H1 (cell line): ENCODE measurements at regions not wholly inside any gene's neighbourhood (a gene's known extent, or its start where the extent isn't known, plus 50 kb on each side); places are given as distances from the start of the nearest gene placed in this dataset.
A peak's percentile ranks its signal among the peaks of the same experiment; 100 is the strongest.

Experiments
- CTCF ChIA-PET: fragments of 300-600 bp; sonication (Branson Sonifier 250); formaldehyde crosslinking; loops from one replicate; lab custom pipeline; 2021; ENCODE audit not compliant: partially characterized antibody; lab: Charles Lee
- POLR2A ChIA-PET: fragments of 300-600 bp; sonication (Branson Sonifier 250); formaldehyde crosslinking; loops from one replicate; lab custom pipeline; 2021; ENCODE audit warnings: inconsistent platforms; ENCODE audit not compliant: partially characterized antibody; lab: Charles Lee
- DNase-seq, 2 experiments: peaks; one replicate each; pipeline versions ENCODE4 v3.0.0 to v3.0.0-alpha.2; 2010 to 2022; ENCODE audit warnings: low spot score in 2 of 2, low read depth in 1 of 2, mixed read lengths in 1 of 2
- FAIRE-seq: peaks from 2 replicates; lab custom pipeline; 2011; peaks lifted over from hg19 to GRCh38; lab: Jason Lieb, UNC
- H2AFZ ChIP-seq: 2 replicates; pipeline ENCODE4 v1.8.1; 2012; ENCODE audit warnings: low read length, inconsistent platforms
- H2AK5ac ChIP-seq: 2 replicates; pipeline ENCODE4 v1.6.1; 2013; ENCODE audit warnings: low read depth, low read length
- H2BK120ac ChIP-seq: replicated peaks from 2 replicates; pipeline ENCODE3; 2013; ENCODE audit warnings: low read depth, low read length, inconsistent platforms
- H2BK12ac ChIP-seq: 2 replicates; pipeline ENCODE4 v1.6.1; 2013; ENCODE audit warnings: low read depth, low read length
- H2BK15ac ChIP-seq: 2 replicates; pipeline ENCODE4 v1.6.1; 2013; ENCODE audit warnings: low read length
- H2BK20ac ChIP-seq: 2 replicates; pipeline ENCODE4 v1.6.1; 2013; ENCODE audit warnings: low read length
- H2BK5ac ChIP-seq: 2 replicates; pipeline ENCODE4 v1.6.1; 2013; ENCODE audit warnings: low read depth, low read length
- H3K14ac ChIP-seq: 2 replicates; pipeline ENCODE4 v1.6.1; 2013; ENCODE audit warnings: inconsistent platforms; ENCODE audit not compliant: insufficient read length
- H3K18ac ChIP-seq: 2 replicates; pipeline ENCODE4 v1.6.1; 2013; ENCODE audit warnings: low read length; ENCODE audit errors: extremely low read depth
- H3K23ac ChIP-seq: 2 replicates; pipeline ENCODE4 v1.6.1; 2013; ENCODE audit warnings: inconsistent platforms; ENCODE audit not compliant: insufficient read length
- H3K23me2 ChIP-seq: 2 replicates; pipeline ENCODE4 v1.6.1; 2013; ENCODE audit warnings: low read depth, low read length
- H3K27ac ChIP-seq: 2 replicates; pipeline ENCODE4 v1.6.1; 2011; ENCODE audit warnings: low read depth, low read length, inconsistent platforms
- H3K27me3 ChIP-seq, 4 experiments: replicated peaks in 1 of 4; 1 replicate in 1 of 4; 2 replicates in 3 of 4; pipeline versions ENCODE4 v1.6.1 to v1.8.1; 2011 to 2013; ENCODE audit warnings: low read length in 3 of 4, mild to moderate bottlenecking in 3 of 4, inconsistent platforms in 2 of 4, mixed read lengths in 2 of 4, moderate library complexity in 1 of 4; ENCODE audit not compliant: control insufficient read depth in 3 of 4, insufficient read depth in 3 of 4; ENCODE audit errors: extremely low read depth in 1 of 4
- H3K36me3 ChIP-seq, 4 experiments: 2 replicates each; pipeline versions ENCODE4 v1.6.1 to v1.8.1; 2011 to 2013; ENCODE audit warnings: mild to moderate bottlenecking in 4 of 4, low read length in 3 of 4, moderate library complexity in 2 of 4, control low read depth in 1 of 4, inconsistent platforms in 1 of 4; ENCODE audit not compliant: insufficient read depth in 4 of 4, control insufficient read depth in 2 of 4
- H3K4ac ChIP-seq: replicated peaks from 2 replicates; pipeline ENCODE3; 2013; ENCODE audit warnings: low read length, low read depth, mixed read lengths, inconsistent platforms; ENCODE audit not compliant: insufficient read length
- H3K4me1 ChIP-seq, 4 experiments: replicated peaks in 1 of 4; 1 replicate in 1 of 4; 2 replicates in 3 of 4; pipeline versions ENCODE4 v1.6.1 to v1.8.1; 2011 to 2013; ENCODE audit warnings: low read length in 3 of 4, inconsistent platforms in 2 of 4, mixed read lengths in 1 of 4; ENCODE audit not compliant: insufficient read depth in 4 of 4, control insufficient read depth in 3 of 4
- H3K4me2 ChIP-seq, 2 experiments: 2 replicates each; pipeline versions ENCODE4 v1.6.1 to v1.8.1; 2011 to 2013; ENCODE audit warnings: low read depth in 2 of 2, low read length in 2 of 2, control low read depth in 1 of 2, inconsistent platforms in 1 of 2, mild to moderate bottlenecking in 1 of 2; ENCODE audit not compliant: insufficient read depth in 1 of 2
- H3K4me3 ChIP-seq, 4 experiments: fragments of 200-600, 300-600 bp in 1 of 4; sonication (generic), shearing (Covaris generic), sonication (Bioruptor Twin) in 1 of 4; 2 replicates each; pipeline versions ENCODE4 v1.5.1 to v1.8.1; 2011 to 2016; ENCODE audit warnings: low read length in 4 of 4, low read depth in 3 of 4, control low read depth in 2 of 4, inconsistent platforms in 2 of 4, mild to moderate bottlenecking in 2 of 4, mixed read lengths in 1 of 4, moderate library complexity in 1 of 4; ENCODE audit not compliant: insufficient read depth in 2 of 4; ENCODE audit errors: extremely low read depth in 1 of 4
- H3K56ac ChIP-seq: replicated peaks from 2 replicates; pipeline ENCODE3; 2013; ENCODE audit warnings: low read depth, mild to moderate bottlenecking, mixed read lengths, low read length, inconsistent platforms; ENCODE audit not compliant: insufficient read length
- H3K79me1 ChIP-seq: 2 replicates; pipeline ENCODE4 v1.6.1; 2013; ENCODE audit warnings: low read depth, low read length, control low read depth
- H3K79me2 ChIP-seq, 2 experiments: 2 replicates each; pipeline versions ENCODE4 v1.6.1 to v1.8.1; 2012 to 2013; ENCODE audit warnings: low read length in 2 of 2, mild to moderate bottlenecking in 2 of 2, inconsistent platforms in 1 of 2; ENCODE audit not compliant: insufficient read depth in 2 of 2, control insufficient read depth in 1 of 2
- H3K9ac ChIP-seq, 4 experiments: replicated peaks in 1 of 4; 1 replicate in 1 of 4; 2 replicates in 3 of 4; pipeline versions ENCODE4 v1.6.1 to v1.8.1; 2011 to 2013; ENCODE audit warnings: low read depth in 3 of 4, low read length in 3 of 4, control low read depth in 2 of 4, mild to moderate bottlenecking in 2 of 4, moderate library complexity in 2 of 4, inconsistent platforms in 1 of 4; ENCODE audit errors: extremely low read depth in 1 of 4
- H3K9me3 ChIP-seq, 2 experiments: 2 replicates each; pipeline versions ENCODE4 v1.6.1 to v1.8.1; 2012 to 2013; ENCODE audit warnings: mild to moderate bottlenecking in 2 of 2, moderate library complexity in 2 of 2, control low read depth in 1 of 2, inconsistent platforms in 1 of 2, low read depth in 1 of 2, low read length in 1 of 2, mixed read lengths in 1 of 2; ENCODE audit not compliant: insufficient read depth in 2 of 2
- H4K20me1 ChIP-seq, 2 experiments: replicated peaks in 1 of 2; 2 replicates each; pipeline versions ENCODE3 to v1.8.1; 2011 to 2013; ENCODE audit warnings: inconsistent platforms in 2 of 2, low read length in 2 of 2, mild to moderate bottlenecking in 1 of 2; ENCODE audit not compliant: insufficient read depth in 2 of 2, control insufficient read depth in 1 of 2
- H4K5ac ChIP-seq: 2 replicates; pipeline ENCODE4 v1.6.1; 2013; ENCODE audit warnings: low read length, low read depth, mixed read lengths, inconsistent platforms; ENCODE audit not compliant: insufficient read length
- H4K8ac ChIP-seq: 2 replicates; pipeline ENCODE4 v1.8.0; 2013; ENCODE audit warnings: mild to moderate bottlenecking, moderate library complexity, low read length, inconsistent platforms; ENCODE audit not compliant: insufficient read depth; ENCODE audit errors: extremely low read depth
- H4K91ac ChIP-seq: replicated peaks from 2 replicates; pipeline ENCODE3; 2013; ENCODE audit warnings: low read length, mixed read lengths, inconsistent platforms; ENCODE audit not compliant: insufficient read length
- BCL11A ChIP-seq, 2 experiments: IDR thresholded peaks; one replicate each; pipeline ENCODE4 v1.6.1; 2011; ENCODE audit warnings: low read depth in 2 of 2, low read length in 2 of 2, mild to moderate bottlenecking in 2 of 2
- CREB1 ChIP-seq: IDR thresholded peaks from 2 replicates; pipeline ENCODE4 v1.6.1; 2012; ENCODE audit warnings: inconsistent platforms
- NRF1 ChIP-seq: IDR thresholded peaks from 2 replicates; pipeline ENCODE4 v1.6.1; 2011; ENCODE audit warnings: mild to moderate bottlenecking, low read depth, low read length, improper control_type of control experiment
- PHF8 ChIP-seq: fragments of 200-600 bp; sonication (generic); conservative IDR thresholded peaks from 2 replicates; pipeline ENCODE4 v1.7.1; 2012; ENCODE audit warnings: low read depth, mild to moderate bottlenecking, inconsistent platforms, low read length, moderate library complexity
- RAD21 ChIP-seq, 2 experiments: IDR thresholded peaks in 1 of 2; conservative IDR thresholded peaks in 1 of 2; 2 replicates each; pipeline ENCODE4 v1.6.1; 2011; ENCODE audit warnings: low read depth in 2 of 2, low read length in 2 of 2, improper control_type of control experiment in 1 of 2, inconsistent platforms in 1 of 2, mild to moderate bottlenecking in 1 of 2, moderate library complexity in 1 of 2
- RBBP5 ChIP-seq: IDR thresholded peaks from 2 replicates; pipeline ENCODE4 v1.7.1; 2012; ENCODE audit warnings: low read depth, mild to moderate bottlenecking, inconsistent platforms, low read length, moderate library complexity, borderline replicate concordance
- SP2 ChIP-seq: IDR thresholded peaks from 2 replicates; pipeline ENCODE4 v1.6.1; 2012; ENCODE audit warnings: mild to moderate bottlenecking, low read length, inconsistent platforms
- WGBS, 2 experiments: shearing (Covaris generic) in 1 of 2; methylation state at CpG; one replicate each; pipeline versions ENCODE4 v1.1.6 to v1.1.7; 2013 to 2015; ENCODE audit warnings: low lambda C conversion rate in 2 of 2, mixed read lengths in 2 of 2, inconsistent platforms in 1 of 2, low coverage in 1 of 2, missing lambda C conversion rate in 1 of 2; ENCODE audit not compliant: insufficient replicate concordance in 2 of 2, insufficient coverage in 1 of 2, insufficient read length in 1 of 2; ENCODE audit errors: extremely low coverage in 1 of 2, missing lambda C conversion rate in 1 of 2; 5-methylcytosine and 5-hydroxymethylcytosine counted together
- TF ChIP-seq, protein P1 (sequence below): IDR thresholded peaks from 2 replicates; pipeline ENCODE4 v1.6.1; 2011; ENCODE audit warnings: low read length, improper control_type of control experiment

DNA sequence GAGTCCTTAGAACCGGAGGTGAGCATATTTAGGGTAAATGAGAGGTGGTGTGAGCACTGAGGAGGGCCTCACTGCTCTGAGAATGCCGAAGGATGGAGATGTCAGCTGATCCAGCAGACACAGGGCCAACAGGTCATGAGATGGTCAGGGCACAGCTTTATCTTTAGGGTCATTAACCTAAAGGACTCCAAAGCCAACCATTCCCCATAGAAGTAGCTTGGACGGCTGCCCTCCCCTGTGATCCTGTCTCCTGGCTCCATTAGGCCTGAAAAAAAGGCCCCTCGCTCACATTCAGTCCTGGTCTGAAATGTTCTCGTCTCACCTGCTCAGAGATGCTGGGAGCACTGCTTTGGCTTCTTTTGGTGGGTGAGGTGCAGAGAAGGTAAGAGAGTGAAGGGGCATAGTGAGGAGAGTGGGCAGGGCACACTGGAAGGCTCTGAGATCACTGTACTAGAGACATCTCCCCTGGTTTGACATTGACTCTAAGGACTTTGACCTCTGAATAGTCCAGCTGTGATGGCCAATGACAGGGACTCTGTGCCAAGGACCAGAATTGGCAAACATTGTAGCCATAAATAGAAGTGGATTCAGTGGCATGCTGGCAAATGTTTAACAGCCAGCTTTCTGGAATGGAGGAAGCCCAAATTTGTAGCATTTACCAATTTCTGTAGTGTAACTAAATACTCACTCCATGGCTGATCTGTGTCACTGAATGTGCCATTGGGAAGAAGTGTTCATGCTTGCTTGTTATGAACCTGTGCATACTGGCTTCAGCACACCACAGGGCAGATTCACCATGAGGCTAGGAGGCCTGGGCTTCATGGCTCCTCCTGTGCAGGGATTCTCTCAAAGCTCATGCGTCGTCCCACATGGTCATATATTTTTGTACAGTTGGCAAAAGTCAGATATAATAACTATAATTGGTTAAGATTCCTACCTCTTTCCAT is 76.2 kb upstream of the MRPS22 start:
- no peaks in the 10 kb centered on the region for H3K79me2 ChIP-seq
- no peak overlapping the region for H3K4ac ChIP-seq
- H3K14ac ChIP-seq, result no peak overlapping the region
- no peak overlapping the region for H4K91ac ChIP-seq
- POLR2A ChIA-PET, result no interaction called here
- TF ChIP-seq BCL11A (IDR thresholded peaks at IDR 0.05; ENCODE audit: low read depth in 2 of 2, low read length in 2 of 2) (no peak), NRF1 (no peak), CREB1 (no peak), RAD21 (IDR thresholded peaks at IDR 0.05 in 1 of 2, conservative IDR thresholded peaks at IDR 0.05 in 1 of 2; ENCODE audit: low read depth in 2 of 2, low read length in 2 of 2) (no peak), PHF8 (no peak), SP2 (no peak), RBBP5 (no peak)
- TF ChIP-seq, protein P1, sequence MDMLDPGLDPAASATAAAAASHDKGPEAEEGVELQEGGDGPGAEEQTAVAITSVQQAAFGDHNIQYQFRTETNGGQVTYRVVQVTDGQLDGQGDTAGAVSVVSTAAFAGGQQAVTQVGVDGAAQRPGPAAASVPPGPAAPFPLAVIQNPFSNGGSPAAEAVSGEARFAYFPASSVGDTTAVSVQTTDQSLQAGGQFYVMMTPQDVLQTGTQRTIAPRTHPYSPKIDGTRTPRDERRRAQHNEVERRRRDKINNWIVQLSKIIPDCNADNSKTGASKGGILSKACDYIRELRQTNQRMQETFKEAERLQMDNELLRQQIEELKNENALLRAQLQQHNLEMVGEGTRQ, result no peak
- peak in 1 of 2 experiments; percentile 6 for DNase-seq
- H3K27ac ChIP-seq, result no peak overlapping the region
- no peaks in the 10 kb centered on the region for H3K79me1 ChIP-seq
- CTCF ChIA-PET, result interaction anchor here (1.1 kb wide), 1 partner anchor 52 kb away, joined by 3 read pairs; no protein-coding TSS in a partner anchor
- H2BK120ac ChIP-seq, result no peak overlapping the region
- 77% methylated on average over 7 of the region's 7 CpGs; no CpG with 5 or more reads in 1 of the 2 experiments for WGBS, 2 experiments
- peaks cover 0 to 2% (median 0%) of the 10 kb centered on the region in 4 experiments; a peak in 1 of 7 replicates for H3K27me3 ChIP-seq
- H3K18ac ChIP-seq, result no peak overlapping the region
- no peak overlapping the region for H2AK5ac ChIP-seq
- no peak overlapping the region for H2BK12ac ChIP-seq
- no peak overlapping the region for H3K9ac ChIP-seq
- FAIRE-seq, result no peak
- no peak overlapping the region for H2AFZ ChIP-seq
- H3K23me2 ChIP-seq, result no peaks in the 10 kb centered on the region
- peaks cover 0 to 16% of the 10 kb centered on the region in 2 experiments; a peak in 1 of 4 replicates for H3K9me3 ChIP-seq
- H3K4me1 ChIP-seq, result no peaks in the 10 kb centered on the region
- H4K20me1 ChIP-seq, result no peaks in the 10 kb centered on the region
- no peak overlapping the region for H2BK5ac ChIP-seq
- no peak overlapping the region for H3K56ac ChIP-seq
- no peaks in the 10 kb centered on the region for H3K36me3 ChIP-seq
- no peak overlapping the region for H2BK15ac ChIP-seq
- no peak overlapping the region for H3K4me3 ChIP-seq
- H3K4me2 ChIP-seq, result no peak overlapping the region
- no peak overlapping the region for H4K5ac ChIP-seq
- H4K8ac ChIP-seq, result no peak overlapping the region
- no peak overlapping the region for H2BK20ac ChIP-seq
- no peak overlapping the region for H3K23ac ChIP-seq
